DND-41 (cell line): ENCODE measurements at regions not wholly inside any gene's neighbourhood (a gene's known extent, or its start where the extent isn't known, plus 50 kb on each side); places are given as distances from the start of the nearest gene placed in this dataset.

Experiments
- ATAC-seq: fragments of 200-7000 bp; cut with Tn5 transposase; 3 replicates; pipeline ENCODE4 v1.9.1; 2021; ENCODE audit warnings: low read depth; ENCODE audit not compliant: insufficient read depth
- DNase-seq: peaks from one replicate; pipeline ENCODE4 v3.0.0-alpha.2; 2020
- H2AFZ ChIP-seq: 2 replicates; pipeline ENCODE4 v1.6.0; 2012; ENCODE audit warnings: low read depth, low read length
- H3K27ac ChIP-seq: 2 replicates; pipeline ENCODE4 v1.5.1; 2012; ENCODE audit warnings: low read length, inconsistent platforms
- H3K27me3 ChIP-seq: fragments of 200-600 bp; sonication (generic); 2 replicates; pipeline ENCODE4 v1.6.0; 2012; ENCODE audit warnings: low read length, mild to moderate bottlenecking, inconsistent platforms; ENCODE audit not compliant: insufficient read depth, poor library complexity
- H3K36me3 ChIP-seq: 2 replicates; pipeline ENCODE4 v1.5.1; 2012; ENCODE audit warnings: low read length, inconsistent platforms; ENCODE audit not compliant: insufficient read depth
- H3K4me1 ChIP-seq: 2 replicates; pipeline ENCODE4 v1.5.1; 2012; ENCODE audit warnings: mild to moderate bottlenecking, low read length; ENCODE audit not compliant: insufficient read depth
- H3K4me2 ChIP-seq: 2 replicates; pipeline ENCODE4 v1.6.0; 2012; ENCODE audit warnings: mild to moderate bottlenecking, moderate library complexity, low read length, inconsistent platforms; ENCODE audit not compliant: insufficient read depth
- H3K4me3 ChIP-seq, 2 experiments: fragments of 200-600 bp in 1 of 2; shearing (Covaris generic) in 1 of 2; 2 replicates each; pipeline ENCODE4 v1.5.1; 2012 to 2016; ENCODE audit warnings: inconsistent platforms in 2 of 2, low read length in 2 of 2, mild to moderate bottlenecking in 2 of 2, low read depth in 1 of 2, moderate library complexity in 1 of 2
- H3K79me2 ChIP-seq: 2 replicates; pipeline ENCODE4 v1.6.0; 2012; ENCODE audit warnings: low read length, inconsistent platforms; ENCODE audit not compliant: insufficient read depth
- H3K9ac ChIP-seq: 2 replicates; pipeline ENCODE4 v1.6.0; 2012; ENCODE audit warnings: low read depth, mild to moderate bottlenecking, inconsistent platforms, low read length, moderate library complexity
- H3K9me3 ChIP-seq: 2 replicates; pipeline ENCODE4 v1.5.1; 2012; ENCODE audit warnings: low read length, moderate library complexity, mild to moderate bottlenecking, inconsistent platforms; ENCODE audit not compliant: insufficient read depth, severe bottlenecking
- H4K20me1 ChIP-seq: 2 replicates; pipeline ENCODE4 v1.6.0; 2012; ENCODE audit warnings: low read length; ENCODE audit not compliant: insufficient read depth
- CTCF ChIP-seq: IDR thresholded peaks from 2 replicates; pipeline ENCODE4 v1.5.1; 2012; ENCODE audit warnings: borderline replicate concordance, low read length, moderate library complexity, mild to moderate bottlenecking; ENCODE audit not compliant: poor library complexity, severe bottlenecking; ENCODE audit errors: extremely low read depth
- EZH2 ChIP-seq: IDR thresholded peaks from 3 replicates; pipeline ENCODE4 v1.6.1; 2012; ENCODE audit warnings: borderline replicate concordance, low read depth, mild to moderate bottlenecking, moderate library complexity, low read length, inconsistent platforms; ENCODE audit not compliant: severe bottlenecking

GRCh38 chr2:154556607-154557006 is 141.9 kb upstream of the KCNJ3 start:
- Histone ChIP-seq H3K9ac (no peak overlapping the region), H4K20me1 (no peaks in the 10 kb centered on the region), H3K27me3 (no peaks in the 10 kb centered on the region), H2AFZ (no peak overlapping the region), H3K4me1 (no peaks in the 10 kb centered on the region), H3K4me2 (no peak overlapping the region), H3K79me2 (no peaks in the 10 kb centered on the region), H3K9me3 (no peaks in the 10 kb centered on the region), H3K36me3 (no peaks in the 10 kb centered on the region), H3K4me3 (no peak overlapping the region), H3K27ac (no peak overlapping the region)
- no peak for DNase-seq
- ATAC-seq, result no peak
- TF ChIP-seq EZH2 (no peak), CTCF (no peak)

GRCh38 chr2:154557906-154558305 is 140.6 kb upstream of the KCNJ3 start:
- DNase-seq, result no peak

GRCh38 chr2:154565433-154565832 is 133.1 kb upstream of the KCNJ3 start:
- no peak for DNase-seq
- no peak for ATAC-seq
- Histone ChIP-seq H3K27ac (no peak overlapping the region), H3K36me3 (no peaks in the 10 kb centered on the region), H3K4me2 (no peak overlapping the region), H3K4me1 (no peaks in the 10 kb centered on the region), H3K4me3 (no peak overlapping the region), H2AFZ (no peak overlapping the region), H3K27me3 (no peaks in the 10 kb centered on the region), H3K9me3 (peaks cover 2% of the 10 kb centered on the region), H3K79me2 (no peaks in the 10 kb centered on the region), H3K9ac (no peak overlapping the region), H4K20me1 (no peaks in the 10 kb centered on the region)
- TF ChIP-seq EZH2 (no peak), CTCF (no peak)

More at GRCh38 chr2:154557906-154558305, 140.6 kb upstream of the KCNJ3 start:
- Histone ChIP-seq H3K36me3 (no peaks in the 10 kb centered on the region), H4K20me1 (no peaks in the 10 kb centered on the region), H3K4me1 (no peaks in the 10 kb centered on the region), H3K27me3 (no peaks in the 10 kb centered on the region), H3K4me2 (no peak overlapping the region), H3K27ac (no peak overlapping the region), H2AFZ (no peak overlapping the region), H3K4me3 (no peak overlapping the region), H3K9me3 (no peaks in the 10 kb centered on the region), H3K79me2 (no peaks in the 10 kb centered on the region), H3K9ac (no peak overlapping the region)
- no peak for ATAC-seq
- no peak for TF ChIP-seq EZH2
- no peak for TF ChIP-seq CTCF

- no peaks in the 10 kb centered on the region for H3K79me2 ChIP-seq
- no peak overlapping the region for H3K4me2 ChIP-seq
- TF ChIP-seq CTCF (no peak), EZH2 (no peak)
- H3K4me1 ChIP-seq, result no peaks in the 10 kb centered on the region
- H2AFZ ChIP-seq, result no peak overlapping the region
- H3K36me3 ChIP-seq, result no peaks in the 10 kb centered on the region
- H3K9me3 ChIP-seq, result peaks cover 2% of the 10 kb centered on the region
- no peak for DNase-seq
- H4K20me1 ChIP-seq, result no peaks in the 10 kb centered on the region
- H3K9ac ChIP-seq, result no peak overlapping the region
- no peak overlapping the region for H3K4me3 ChIP-seq
- ATAC-seq, result no peak
- H3K27ac ChIP-seq, result no peak overlapping the region
- H3K27me3 ChIP-seq, result no peaks in the 10 kb centered on the region
Measured at GRCh38 chr2:154568413-154568812, 130.1 kb upstream of the KCNJ3 start.
